DND-41 (cell line): ENCODE measurements at regions not wholly inside any gene's neighbourhood (a gene's known extent, or its start where the extent isn't known, plus 50 kb on each side); places are given as distances from the start of the nearest gene placed in this dataset.

Source experiments
- ATAC-seq: fragments of 200-7000 bp; cut with Tn5 transposase; 3 replicates; pipeline ENCODE4 v1.9.1; 2021; ENCODE audit warnings: low read depth; ENCODE audit not compliant: insufficient read depth
- DNase-seq: peaks from one replicate; pipeline ENCODE4 v3.0.0-alpha.2; 2020
- H2AFZ ChIP-seq: 2 replicates; pipeline ENCODE4 v1.6.0; 2012; ENCODE audit warnings: low read depth, low read length
- H3K27ac ChIP-seq: 2 replicates; pipeline ENCODE4 v1.5.1; 2012; ENCODE audit warnings: low read length, inconsistent platforms
- H3K27me3 ChIP-seq: fragments of 200-600 bp; sonication (generic); 2 replicates; pipeline ENCODE4 v1.6.0; 2012; ENCODE audit warnings: low read length, mild to moderate bottlenecking, inconsistent platforms; ENCODE audit not compliant: insufficient read depth, poor library complexity
- H3K36me3 ChIP-seq: 2 replicates; pipeline ENCODE4 v1.5.1; 2012; ENCODE audit warnings: low read length, inconsistent platforms; ENCODE audit not compliant: insufficient read depth
- H3K4me1 ChIP-seq: 2 replicates; pipeline ENCODE4 v1.5.1; 2012; ENCODE audit warnings: mild to moderate bottlenecking, low read length; ENCODE audit not compliant: insufficient read depth
- H3K4me2 ChIP-seq: 2 replicates; pipeline ENCODE4 v1.6.0; 2012; ENCODE audit warnings: mild to moderate bottlenecking, moderate library complexity, low read length, inconsistent platforms; ENCODE audit not compliant: insufficient read depth
- H3K4me3 ChIP-seq, 2 experiments: fragments of 200-600 bp in 1 of 2; shearing (Covaris generic) in 1 of 2; 2 replicates each; pipeline ENCODE4 v1.5.1; 2012 to 2016; ENCODE audit warnings: inconsistent platforms in 2 of 2, low read length in 2 of 2, mild to moderate bottlenecking in 2 of 2, low read depth in 1 of 2, moderate library complexity in 1 of 2
- H3K79me2 ChIP-seq: 2 replicates; pipeline ENCODE4 v1.6.0; 2012; ENCODE audit warnings: low read length, inconsistent platforms; ENCODE audit not compliant: insufficient read depth
- H3K9ac ChIP-seq: 2 replicates; pipeline ENCODE4 v1.6.0; 2012; ENCODE audit warnings: low read depth, mild to moderate bottlenecking, inconsistent platforms, low read length, moderate library complexity
- H3K9me3 ChIP-seq: 2 replicates; pipeline ENCODE4 v1.5.1; 2012; ENCODE audit warnings: low read length, moderate library complexity, mild to moderate bottlenecking, inconsistent platforms; ENCODE audit not compliant: insufficient read depth, severe bottlenecking
- H4K20me1 ChIP-seq: 2 replicates; pipeline ENCODE4 v1.6.0; 2012; ENCODE audit warnings: low read length; ENCODE audit not compliant: insufficient read depth
- EZH2 ChIP-seq: IDR thresholded peaks from 3 replicates; pipeline ENCODE4 v1.6.1; 2012; ENCODE audit warnings: borderline replicate concordance, low read depth, mild to moderate bottlenecking, moderate library complexity, low read length, inconsistent platforms; ENCODE audit not compliant: severe bottlenecking
- TF ChIP-seq, protein P1 (sequence below): IDR thresholded peaks from 2 replicates; pipeline ENCODE4 v1.5.1; 2012; ENCODE audit warnings: borderline replicate concordance, low read length, moderate library complexity, mild to moderate bottlenecking; ENCODE audit not compliant: poor library complexity, severe bottlenecking; ENCODE audit errors: extremely low read depth

- Histone ChIP-seq H3K27me3 (no peaks in the 10 kb centered on the region), H2AFZ (no peak overlapping the region), H4K20me1 (no peaks in the 10 kb centered on the region), H3K4me3 (no peak overlapping the region), H3K9ac (no peak overlapping the region), H3K27ac (no peak overlapping the region), H3K4me1 (no peaks in the 10 kb centered on the region), H3K9me3 (no peaks in the 10 kb centered on the region), H3K36me3 (no peaks in the 10 kb centered on the region), H3K79me2 (no peaks in the 10 kb centered on the region), H3K4me2 (no peak overlapping the region)
- no peak for ATAC-seq
- TF ChIP-seq, protein P1, sequence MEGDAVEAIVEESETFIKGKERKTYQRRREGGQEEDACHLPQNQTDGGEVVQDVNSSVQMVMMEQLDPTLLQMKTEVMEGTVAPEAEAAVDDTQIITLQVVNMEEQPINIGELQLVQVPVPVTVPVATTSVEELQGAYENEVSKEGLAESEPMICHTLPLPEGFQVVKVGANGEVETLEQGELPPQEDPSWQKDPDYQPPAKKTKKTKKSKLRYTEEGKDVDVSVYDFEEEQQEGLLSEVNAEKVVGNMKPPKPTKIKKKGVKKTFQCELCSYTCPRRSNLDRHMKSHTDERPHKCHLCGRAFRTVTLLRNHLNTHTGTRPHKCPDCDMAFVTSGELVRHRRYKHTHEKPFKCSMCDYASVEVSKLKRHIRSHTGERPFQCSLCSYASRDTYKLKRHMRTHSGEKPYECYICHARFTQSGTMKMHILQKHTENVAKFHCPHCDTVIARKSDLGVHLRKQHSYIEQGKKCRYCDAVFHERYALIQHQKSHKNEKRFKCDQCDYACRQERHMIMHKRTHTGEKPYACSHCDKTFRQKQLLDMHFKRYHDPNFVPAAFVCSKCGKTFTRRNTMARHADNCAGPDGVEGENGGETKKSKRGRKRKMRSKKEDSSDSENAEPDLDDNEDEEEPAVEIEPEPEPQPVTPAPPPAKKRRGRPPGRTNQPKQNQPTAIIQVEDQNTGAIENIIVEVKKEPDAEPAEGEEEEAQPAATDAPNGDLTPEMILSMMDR = no peak
- no peak for TF ChIP-seq EZH2
- no peak for DNase-seq
Measured at GRCh38 chr2:147438882-147439281, 405.9 kb upstream of the ACVR2A start.

DNA sequence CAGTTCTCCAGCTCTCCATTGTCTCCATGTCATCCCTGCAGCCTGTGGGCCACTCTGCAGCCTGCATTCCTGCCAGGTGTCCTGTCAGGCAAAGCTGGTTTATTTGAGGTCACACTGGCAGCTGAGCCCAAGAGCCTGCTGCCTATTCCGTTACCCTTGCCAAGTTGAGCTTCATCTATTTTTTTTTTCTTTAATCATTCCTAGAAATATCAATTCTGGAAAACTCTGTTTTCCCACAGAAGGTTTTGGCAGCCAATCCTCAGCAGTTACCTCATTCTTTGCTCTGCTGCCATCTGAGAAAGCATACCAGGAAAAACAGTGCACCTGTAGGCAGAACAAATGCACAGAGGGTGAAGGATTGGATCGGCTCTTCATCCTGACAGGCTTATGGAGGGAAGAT is 411.0 kb upstream of the ACVR2A start:
- no peak overlapping the region for H3K4me3 ChIP-seq
- no peaks in the 10 kb centered on the region for H4K20me1 ChIP-seq
- H3K79me2 ChIP-seq = no peaks in the 10 kb centered on the region
- no peaks in the 10 kb centered on the region for H3K36me3 ChIP-seq
- H3K27me3 ChIP-seq = no peaks in the 10 kb centered on the region
- H3K9ac ChIP-seq = no peak overlapping the region
- no peaks in the 10 kb centered on the region for H3K4me1 ChIP-seq
- no peak overlapping the region for H3K4me2 ChIP-seq
- no peak for DNase-seq
- no peaks in the 10 kb centered on the region for H3K9me3 ChIP-seq
- H2AFZ ChIP-seq = no peak overlapping the region
- TF ChIP-seq EZH2 = no peak
- TF ChIP-seq, protein P1 = no peak
- ATAC-seq = no peak
- H3K27ac ChIP-seq = no peak overlapping the region

- Histone ChIP-seq H3K9ac (no peak overlapping the region), H4K20me1 (no peaks in the 10 kb centered on the region), H3K27me3 (no peaks in the 10 kb centered on the region), H3K9me3 (no peaks in the 10 kb centered on the region), H3K4me1 (no peaks in the 10 kb centered on the region), H3K4me3 (no peak overlapping the region), H3K4me2 (no peak overlapping the region), H3K79me2 (no peaks in the 10 kb centered on the region), H3K27ac (no peak overlapping the region), H2AFZ (no peak overlapping the region), H3K36me3 (no peaks in the 10 kb centered on the region)
- DNase-seq (no peak), ATAC-seq (no peak)
- TF ChIP-seq EZH2 = no peak
- TF ChIP-seq, protein P1 = no peak
Measured at GRCh38 chr2:147430408-147430807, 414.4 kb upstream of the ACVR2A start.
